Spinal cord (tissue), 9 donors: ENCODE measurements at regions not wholly inside any gene's neighbourhood (a gene's known extent, or its start where the extent isn't known, plus 50 kb on each side); places are given as distances from the start of the nearest gene placed in this dataset.

Experiments used
- DNase-seq, 6 donors: peaks; one replicate each; pipeline versions ENCODE4 v3.0.0 to v3.0.0-alpha.2; 2013 to 2015; ENCODE audit warnings: low spot score in 6 of 6, low read depth in 4 of 6
- H3K27ac ChIP-seq: one replicate; pipeline ENCODE4 v1.5.1; 2013; ENCODE audit warnings: low read depth, low read length, control low read depth
- H3K27me3 ChIP-seq: one replicate; pipeline ENCODE4 v1.6.1; 2013; ENCODE audit warnings: low read length; ENCODE audit not compliant: control insufficient read depth, insufficient read depth
- H3K36me3 ChIP-seq: one replicate; pipeline ENCODE4 v1.6.1; 2013; ENCODE audit warnings: low read length; ENCODE audit not compliant: control insufficient read depth, insufficient read depth
- H3K4me1 ChIP-seq: one replicate; pipeline ENCODE4 v1.6.1; 2013; ENCODE audit warnings: low read length; ENCODE audit not compliant: control insufficient read depth, insufficient read depth
- H3K4me3 ChIP-seq: one replicate; pipeline ENCODE4 v1.5.1; 2013; ENCODE audit warnings: low read depth, low read length, control low read depth
- H3K9me3 ChIP-seq: one replicate; pipeline ENCODE4 v1.6.1; 2013; ENCODE audit warnings: low read length; ENCODE audit not compliant: control insufficient read depth, insufficient read depth
- WGBS: methylation state at CpG from one replicate; pipeline ENCODE4 v1.1.5; 2013; ENCODE audit warnings: missing lambda C conversion rate; ENCODE audit not compliant: insufficient coverage; 5-methylcytosine and 5-hydroxymethylcytosine counted together
- donor health status: healthy.

DNA sequence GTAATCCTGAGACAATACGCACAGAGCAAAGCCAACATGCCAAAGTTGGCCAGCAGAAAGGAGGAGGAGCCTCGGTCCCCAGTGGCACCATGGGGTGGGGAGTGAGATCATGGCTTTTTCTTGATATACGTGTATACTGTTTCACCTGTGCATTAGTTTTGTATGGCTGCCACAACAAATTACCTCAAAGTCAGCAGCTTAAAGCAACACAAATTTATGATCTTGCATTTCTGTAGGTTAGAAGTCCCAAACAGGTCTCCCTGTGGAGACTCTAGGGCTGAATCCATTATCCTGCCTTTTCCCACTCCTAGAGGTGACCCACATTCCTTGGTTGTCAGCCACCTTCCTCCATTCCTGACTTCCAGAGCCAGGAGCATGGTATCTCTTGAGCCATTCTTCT is 176.9 kb upstream of the NSMCE3 start:
- DNase-seq: no peak
- Histone ChIP-seq H3K27ac (no peak overlapping the region), H3K9me3 (no peaks in the 10 kb centered on the region), H3K4me1 (peaks cover 4% of the 10 kb centered on the region), H3K4me3 (no peak overlapping the region), H3K36me3 (no peaks in the 10 kb centered on the region), H3K27me3 (no peaks in the 10 kb centered on the region)
- WGBS: 100% methylated on average over 1 of the region's 3 CpGs

DNA sequence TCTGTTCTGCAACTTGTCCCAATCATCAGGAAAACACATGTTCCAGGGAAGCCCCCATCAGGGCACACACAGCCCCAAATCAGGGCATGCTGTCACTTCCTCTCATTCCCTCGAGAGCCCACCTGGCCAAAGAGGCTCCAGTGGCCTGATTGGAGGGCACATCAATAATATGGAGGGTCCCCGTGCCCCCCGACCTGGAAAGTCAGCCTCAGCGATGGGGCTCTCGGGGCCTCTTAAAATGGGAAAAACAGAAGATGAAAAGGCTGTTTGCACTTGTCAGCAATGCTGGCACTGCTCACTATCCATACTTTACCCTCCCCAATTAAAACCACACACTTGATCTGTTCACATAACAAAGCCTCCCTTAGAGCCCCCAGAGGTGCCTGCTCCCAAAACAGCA is 172.9 kb upstream of the NSMCE3 start:
- no peak for DNase-seq
- H3K36me3 ChIP-seq: no peaks in the 10 kb centered on the region
- H3K27me3 ChIP-seq: no peaks in the 10 kb centered on the region
- H3K4me3 ChIP-seq: no peak overlapping the region
- H3K9me3 ChIP-seq: no peaks in the 10 kb centered on the region
- no peak overlapping the region for H3K27ac ChIP-seq
- H3K4me1 ChIP-seq: no peaks in the 10 kb centered on the region
- 89% methylated on average over 4 of the region's 5 CpGs for WGBS

DNA sequence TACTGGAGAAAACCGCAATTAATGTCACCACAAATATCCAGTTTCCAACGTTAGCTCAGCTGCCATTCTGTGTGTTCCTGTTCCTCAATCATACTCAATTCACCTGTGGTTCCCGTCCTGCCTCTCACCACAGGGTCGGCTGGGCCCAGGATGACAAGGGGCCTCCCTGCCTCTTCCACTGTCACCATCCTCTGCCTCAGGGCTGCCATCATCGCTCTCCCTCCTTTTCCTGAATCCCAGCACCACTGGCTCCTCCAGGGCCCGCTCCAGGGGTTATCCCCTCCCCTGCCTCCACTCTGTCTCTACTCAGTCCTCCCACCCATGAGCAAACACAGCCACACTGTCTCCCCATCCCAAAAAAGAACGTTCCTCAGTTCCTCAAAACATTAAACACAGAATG is 170.9 kb upstream of the NSMCE3 start:
- no peaks in the 10 kb centered on the region for H3K36me3 ChIP-seq
- H3K4me3 ChIP-seq: no peak overlapping the region
- WGBS: 87% methylated on average over 6 of the region's 7 CpGs
- H3K9me3 ChIP-seq: no peaks in the 10 kb centered on the region
- DNase-seq: no peak
- H3K27me3 ChIP-seq: no peaks in the 10 kb centered on the region
- no peak overlapping the region for H3K27ac ChIP-seq
- no peaks in the 10 kb centered on the region for H3K4me1 ChIP-seq

DNA sequence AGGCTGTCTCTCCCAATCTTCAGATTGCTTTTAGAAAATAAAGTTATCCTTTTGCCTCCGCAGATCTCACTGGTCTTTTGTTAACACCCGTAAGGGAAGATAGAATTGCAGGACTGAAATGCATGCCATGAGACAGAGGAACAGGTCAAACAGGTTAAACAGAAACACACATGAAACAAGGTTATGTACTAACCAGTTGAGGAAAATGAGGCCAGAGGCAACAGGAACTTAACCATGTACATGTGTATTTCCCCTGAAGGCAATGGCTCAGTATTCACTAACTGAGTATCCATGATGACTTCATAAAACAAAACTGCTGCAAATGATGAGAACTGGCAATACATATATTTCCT is 169.1 kb upstream of the NSMCE3 start:
- no peak for DNase-seq
- WGBS: 33% methylated on average over 1 of the region's 2 CpGs

DNA sequence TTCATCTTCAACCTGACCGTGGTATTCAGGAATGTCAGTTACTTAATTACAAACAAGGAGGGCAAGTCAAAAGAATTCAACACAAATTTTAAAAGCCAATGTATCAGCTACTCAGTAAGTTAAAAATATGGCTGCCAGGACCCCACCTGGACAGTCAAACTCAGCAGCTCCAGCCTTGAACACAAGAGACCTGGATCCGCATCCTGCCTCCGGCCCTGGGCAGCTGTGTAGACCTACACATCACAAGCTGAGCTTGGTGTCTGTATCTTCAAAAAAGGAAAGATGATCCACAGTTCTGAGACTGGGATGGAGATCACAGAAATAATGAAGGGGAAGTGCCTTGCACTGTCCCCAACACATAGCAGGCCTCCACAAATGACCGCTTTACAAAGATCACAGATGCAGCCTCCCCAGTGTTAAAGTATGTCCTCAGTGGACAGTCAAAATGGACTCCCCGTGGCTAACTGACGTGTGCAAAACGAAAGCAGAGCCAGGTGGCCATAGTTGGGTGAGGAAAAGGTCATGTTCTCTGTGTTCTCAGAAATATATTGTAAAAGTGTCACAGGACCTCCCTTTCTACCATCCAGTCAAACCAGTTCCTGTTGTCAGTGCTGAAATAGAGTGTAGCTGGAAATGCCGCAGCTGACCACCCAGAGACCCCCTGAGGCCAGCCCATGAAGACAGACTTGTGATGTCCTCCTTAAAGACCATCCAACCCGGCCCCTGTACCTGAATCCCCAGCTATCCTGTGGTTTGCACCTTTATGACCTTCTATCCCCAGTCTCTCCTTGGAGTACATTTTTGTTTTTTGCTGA is 168.5 kb upstream of the NSMCE3 start:
- H3K27ac ChIP-seq: no peak overlapping the region
- H3K9me3 ChIP-seq: no peaks in the 10 kb centered on the region
- no peaks in the 10 kb centered on the region for H3K36me3 ChIP-seq
- H3K4me1 ChIP-seq: no peaks in the 10 kb centered on the region
- H3K27me3 ChIP-seq: no peaks in the 10 kb centered on the region
- no peak for DNase-seq
- 91% methylated on average over 7 of the region's 9 CpGs for WGBS
- H3K4me3 ChIP-seq: no peak overlapping the region

More for the DNA sequence above, 169.1 kb upstream of the NSMCE3 start:
- H3K9me3 ChIP-seq: no peaks in the 10 kb centered on the region
- H3K4me1 ChIP-seq: no peaks in the 10 kb centered on the region
- H3K27me3 ChIP-seq: no peaks in the 10 kb centered on the region
- H3K27ac ChIP-seq: no peak overlapping the region
- no peaks in the 10 kb centered on the region for H3K36me3 ChIP-seq
- H3K4me3 ChIP-seq: no peak overlapping the region

DNA sequence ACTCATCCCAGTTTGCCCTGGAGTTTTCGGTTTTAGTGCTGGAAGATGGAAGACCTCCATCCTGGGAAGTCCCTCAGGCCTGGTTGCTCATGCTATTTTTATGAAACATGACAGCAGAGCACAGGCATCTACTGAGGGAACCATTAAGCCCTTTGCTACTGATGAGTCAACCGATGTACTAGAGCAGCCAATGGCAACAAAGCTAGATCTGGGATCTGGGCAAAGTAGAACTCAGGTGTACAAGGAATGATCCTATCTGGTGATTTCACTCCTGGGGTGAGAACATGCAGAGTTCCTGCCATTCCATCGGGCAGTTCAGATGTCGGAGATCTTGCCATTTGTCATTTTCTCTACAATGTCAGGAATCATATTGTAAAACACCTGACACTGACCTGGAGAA is 166.2 kb upstream of the NSMCE3 start:
- Histone ChIP-seq H3K4me3 (no peak overlapping the region), H3K36me3 (no peaks in the 10 kb centered on the region), H3K27me3 (no peaks in the 10 kb centered on the region), H3K9me3 (no peaks in the 10 kb centered on the region), H3K27ac (no peak overlapping the region), H3K4me1 (peaks cover 7% of the 10 kb centered on the region)
- WGBS: 83% methylated on average over 1 of the region's 4 CpGs
- DNase-seq: no peak

DNA sequence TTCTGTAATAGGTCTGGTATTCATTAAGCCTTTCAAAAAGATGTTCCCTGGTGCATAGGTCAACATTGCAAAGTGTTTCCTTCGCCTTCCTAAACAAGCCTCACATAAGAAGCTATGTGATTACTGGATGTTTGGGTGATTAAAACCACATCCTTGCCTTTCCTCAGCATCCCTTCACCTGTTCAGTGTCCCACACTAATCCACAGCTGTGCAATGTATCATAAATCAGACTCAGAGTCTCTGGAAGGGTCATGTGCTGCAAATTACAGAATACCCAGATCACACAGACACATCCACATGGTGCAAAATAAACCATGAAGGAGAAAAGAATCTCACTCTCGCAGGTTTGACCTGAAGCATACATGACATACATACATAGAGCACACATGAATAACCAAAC is 164.7 kb upstream of the NSMCE3 start:
- no peak overlapping the region for H3K4me3 ChIP-seq
- no peaks in the 10 kb centered on the region for H3K27me3 ChIP-seq
- H3K4me1 ChIP-seq: peaks cover 7% of the 10 kb centered on the region
- H3K27ac ChIP-seq: no peak overlapping the region
- H3K9me3 ChIP-seq: no peaks in the 10 kb centered on the region
- H3K36me3 ChIP-seq: no peaks in the 10 kb centered on the region
- no CpG with 5 or more reads among the region's 2 CpGs for WGBS
- DNase-seq: no peak

DNA sequence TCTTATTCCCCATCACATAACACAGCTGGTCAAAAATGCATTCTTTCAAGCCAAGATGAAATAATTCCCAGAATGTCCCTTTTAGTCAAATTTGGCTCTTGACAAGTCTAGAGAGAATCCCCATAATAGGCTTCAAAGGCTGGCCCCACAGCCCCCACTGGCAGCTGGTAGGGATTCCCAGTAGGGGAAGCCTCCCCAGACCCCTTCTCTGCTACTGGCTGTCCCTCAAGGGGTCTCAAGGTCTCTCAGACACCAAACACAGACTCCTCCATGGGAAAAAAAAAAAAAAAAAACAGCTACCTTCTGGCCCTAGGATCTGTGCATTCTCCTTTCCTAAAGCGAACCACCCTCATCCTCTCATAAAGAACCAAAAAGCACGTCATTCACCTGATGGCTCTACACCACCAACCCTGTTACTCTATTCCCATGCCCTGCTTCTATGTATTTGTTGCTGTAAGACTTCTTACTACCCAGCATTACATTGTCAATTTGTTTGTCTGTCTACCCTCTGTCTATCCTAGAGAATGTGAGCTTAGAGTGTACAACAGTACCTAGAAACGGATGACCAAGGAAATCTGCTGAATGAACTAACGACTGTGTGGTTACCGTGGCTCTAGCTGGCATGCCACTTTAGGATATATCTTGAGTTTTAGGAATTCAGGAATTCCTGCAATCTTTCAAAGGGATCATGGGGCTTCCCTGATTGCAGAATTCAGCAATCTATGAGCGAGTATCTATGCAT is 164.1 kb upstream of the NSMCE3 start:
- Histone ChIP-seq H3K4me1 (peaks cover 7% of the 10 kb centered on the region), H3K4me3 (no peak overlapping the region), H3K27me3 (no peaks in the 10 kb centered on the region), H3K9me3 (no peaks in the 10 kb centered on the region), H3K36me3 (no peaks in the 10 kb centered on the region), H3K27ac (no peak overlapping the region)
- no peak for DNase-seq
- 67% methylated on average over 3 of the region's 6 CpGs for WGBS

DNA sequence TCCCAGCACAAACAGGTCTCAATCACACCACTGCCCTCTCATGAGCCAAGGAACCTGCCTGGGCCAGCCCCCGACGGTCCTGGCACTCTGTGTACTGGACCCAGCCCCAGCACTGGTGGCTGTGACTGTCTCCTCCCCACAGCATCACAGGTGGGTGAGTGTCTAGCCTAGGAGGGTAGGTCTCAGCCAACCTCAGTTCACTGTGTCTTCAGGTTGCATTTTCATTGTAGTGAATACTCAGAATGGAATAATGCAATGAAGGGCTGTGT is 163.4 kb upstream of the NSMCE3 start:
- H3K4me1 ChIP-seq: peaks cover 7% of the 10 kb centered on the region
- no peak for DNase-seq
- no CpG with 5 or more reads among the region's 2 CpGs for WGBS
- no peaks in the 10 kb centered on the region for H3K36me3 ChIP-seq
- H3K9me3 ChIP-seq: no peaks in the 10 kb centered on the region
- H3K27me3 ChIP-seq: no peaks in the 10 kb centered on the region
- H3K27ac ChIP-seq: no peak overlapping the region
- H3K4me3 ChIP-seq: no peak overlapping the region
